Uterus (tissue), 2 donors: ENCODE measurements at regions not wholly inside any gene's neighbourhood (a gene's known extent, or its start where the extent isn't known, plus 50 kb on each side); places are given as distances from the start of the nearest gene placed in this dataset.

ENCODE experiments used
- POLR2A ChIP-seq, 2 donors: fragments of 450-650 bp; IDR thresholded peaks; one replicate each; pipeline ENCODE4 v1.6.1; 2016; ENCODE audit warnings: antibody characterized with exemption in 2 of 2, mild to moderate bottlenecking in 1 of 2, moderate library complexity in 1 of 2
- TF ChIP-seq, protein P1 (sequence below), 4 experiments: fragments of 200-600 bp in 2 of 4; fragments of 450-650 bp in 2 of 4; sonication (generic) in 2 of 4; IDR thresholded peaks; one replicate each; pipeline ENCODE4 v1.5.1; 2016 to 2019; ENCODE audit warnings: antibody characterized with exemption in 4 of 4, mild to moderate bottlenecking in 2 of 4, moderate library complexity in 1 of 4

DNA sequence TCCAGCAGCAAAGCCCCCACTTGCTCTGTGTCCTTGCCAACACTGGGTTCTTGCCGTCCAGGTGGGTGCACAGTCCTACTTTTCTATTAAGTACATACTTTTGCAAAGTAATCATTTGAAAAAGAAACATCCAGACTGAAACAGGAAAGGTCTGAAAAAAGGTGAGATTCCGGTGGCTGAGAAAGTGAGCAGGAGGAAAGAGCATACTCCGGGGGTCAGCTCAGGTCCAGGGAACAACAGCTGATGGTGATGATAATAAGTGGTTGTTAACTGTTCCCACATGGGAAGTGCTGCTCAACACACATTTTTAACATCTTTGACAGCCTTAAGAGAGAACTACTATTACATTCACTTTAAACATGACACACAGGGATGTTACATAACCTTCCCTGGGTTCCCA is 86.1 kb upstream of the UXS1 start:
- TF ChIP-seq, protein P1, sequence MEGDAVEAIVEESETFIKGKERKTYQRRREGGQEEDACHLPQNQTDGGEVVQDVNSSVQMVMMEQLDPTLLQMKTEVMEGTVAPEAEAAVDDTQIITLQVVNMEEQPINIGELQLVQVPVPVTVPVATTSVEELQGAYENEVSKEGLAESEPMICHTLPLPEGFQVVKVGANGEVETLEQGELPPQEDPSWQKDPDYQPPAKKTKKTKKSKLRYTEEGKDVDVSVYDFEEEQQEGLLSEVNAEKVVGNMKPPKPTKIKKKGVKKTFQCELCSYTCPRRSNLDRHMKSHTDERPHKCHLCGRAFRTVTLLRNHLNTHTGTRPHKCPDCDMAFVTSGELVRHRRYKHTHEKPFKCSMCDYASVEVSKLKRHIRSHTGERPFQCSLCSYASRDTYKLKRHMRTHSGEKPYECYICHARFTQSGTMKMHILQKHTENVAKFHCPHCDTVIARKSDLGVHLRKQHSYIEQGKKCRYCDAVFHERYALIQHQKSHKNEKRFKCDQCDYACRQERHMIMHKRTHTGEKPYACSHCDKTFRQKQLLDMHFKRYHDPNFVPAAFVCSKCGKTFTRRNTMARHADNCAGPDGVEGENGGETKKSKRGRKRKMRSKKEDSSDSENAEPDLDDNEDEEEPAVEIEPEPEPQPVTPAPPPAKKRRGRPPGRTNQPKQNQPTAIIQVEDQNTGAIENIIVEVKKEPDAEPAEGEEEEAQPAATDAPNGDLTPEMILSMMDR (IDR thresholded peaks at IDR 0.05) = no peak
- TF ChIP-seq POLR2A (IDR thresholded peaks at IDR 0.05) = no peak
